HG03460 (cell line): ENCODE measurements at regions not wholly inside any gene's neighbourhood (a gene's known extent, or its start where the extent isn't known, plus 50 kb on each side); places are given as distances from the start of the nearest gene placed in this dataset.
"Not testable (repeated sequence)": the region's sequence is repeated elsewhere in the genome, so short reads cannot be mapped to it uniquely, and the experiment has no call there.

Experiments used
- ATAC-seq: cut with Tn5 transposase; IDR thresholded peaks from one replicate; pipeline ENCODE4 v1.9.1; 2021; ENCODE audit not compliant: unreplicated experiment

GRCh38 chr6:33896391-33897188, 92.8 kb upstream of the MLN start:
- no peak for ATAC-seq

DNA sequence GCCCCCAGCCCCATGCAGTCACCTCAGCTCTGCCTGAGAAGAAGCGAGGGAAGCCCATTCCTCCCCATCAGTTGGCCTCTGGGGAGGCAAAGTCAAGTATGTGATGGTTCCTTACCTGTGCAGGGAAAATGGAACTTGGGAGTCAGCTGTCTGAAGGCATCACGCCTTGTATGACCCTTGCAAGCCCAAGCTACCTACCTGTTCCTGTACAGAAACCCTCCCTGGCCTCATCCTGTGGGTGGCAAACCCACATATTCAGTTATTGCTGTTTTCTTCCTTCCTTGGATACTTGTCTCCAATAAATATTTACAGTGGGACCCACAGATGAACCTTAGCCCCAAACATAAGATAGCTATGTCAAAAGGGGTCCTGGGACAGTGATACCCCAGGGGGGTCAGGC, 92.2 kb upstream of the MLN start:
- ATAC-seq, result no peak

GRCh38 chr6:33895296-33895695, 91.5 kb upstream of the MLN start:
- ATAC-seq, result no peak

GRCh38 chr6:33894438-33894837, 90.6 kb upstream of the MLN start:
- no peak for ATAC-seq

GRCh38 chr6:33892581-33893346, 89.0 kb upstream of the MLN start:
- no peak for ATAC-seq

GRCh38 chr6:33888664-33889200, 84.9 kb upstream of the MLN start:
- ATAC-seq, result no peak

DNA sequence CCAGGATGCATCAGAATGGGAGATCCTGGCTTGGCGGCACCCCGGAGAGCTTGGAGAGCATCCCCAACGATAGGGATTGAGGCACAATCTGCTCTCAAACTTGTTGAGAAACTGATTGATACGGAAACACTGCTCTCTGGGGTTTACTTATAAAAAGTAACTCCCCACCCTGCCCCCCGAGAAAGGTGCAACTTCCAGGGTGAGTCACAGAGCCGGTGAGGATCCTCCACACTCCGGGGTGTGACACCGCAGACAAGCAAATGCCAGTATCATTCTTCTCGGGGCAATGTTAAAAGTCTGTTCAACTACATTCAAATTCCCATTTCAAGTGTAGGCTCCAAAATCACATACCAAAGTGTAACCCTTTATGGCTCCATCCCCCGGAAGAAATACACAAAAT, 84.4 kb upstream of the MLN start:
- ATAC-seq, result no peak

DNA sequence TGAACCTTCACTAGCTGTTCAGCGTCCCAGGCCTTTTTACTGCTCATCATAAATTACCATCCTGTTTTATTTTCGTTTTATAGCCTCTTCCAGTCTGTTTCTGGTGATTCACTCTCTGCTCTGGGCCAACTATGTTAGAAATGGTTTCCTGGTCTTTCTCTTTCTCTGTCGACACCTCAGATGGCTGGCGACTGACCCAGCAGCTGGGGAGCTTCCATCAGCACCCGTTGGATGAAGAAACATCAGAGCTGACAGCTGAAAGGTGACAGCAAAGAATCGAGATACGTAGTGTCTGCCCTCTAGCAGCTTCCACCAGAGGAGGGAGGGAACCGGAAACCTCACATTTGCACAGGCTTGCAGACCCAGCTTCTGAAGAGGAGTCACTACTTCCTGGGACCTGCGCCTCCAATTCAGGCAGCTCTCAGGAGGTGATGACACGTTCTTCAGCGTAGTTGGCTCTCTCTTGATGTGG, 82.9 kb upstream of the MLN start:
- no peak for ATAC-seq

DNA sequence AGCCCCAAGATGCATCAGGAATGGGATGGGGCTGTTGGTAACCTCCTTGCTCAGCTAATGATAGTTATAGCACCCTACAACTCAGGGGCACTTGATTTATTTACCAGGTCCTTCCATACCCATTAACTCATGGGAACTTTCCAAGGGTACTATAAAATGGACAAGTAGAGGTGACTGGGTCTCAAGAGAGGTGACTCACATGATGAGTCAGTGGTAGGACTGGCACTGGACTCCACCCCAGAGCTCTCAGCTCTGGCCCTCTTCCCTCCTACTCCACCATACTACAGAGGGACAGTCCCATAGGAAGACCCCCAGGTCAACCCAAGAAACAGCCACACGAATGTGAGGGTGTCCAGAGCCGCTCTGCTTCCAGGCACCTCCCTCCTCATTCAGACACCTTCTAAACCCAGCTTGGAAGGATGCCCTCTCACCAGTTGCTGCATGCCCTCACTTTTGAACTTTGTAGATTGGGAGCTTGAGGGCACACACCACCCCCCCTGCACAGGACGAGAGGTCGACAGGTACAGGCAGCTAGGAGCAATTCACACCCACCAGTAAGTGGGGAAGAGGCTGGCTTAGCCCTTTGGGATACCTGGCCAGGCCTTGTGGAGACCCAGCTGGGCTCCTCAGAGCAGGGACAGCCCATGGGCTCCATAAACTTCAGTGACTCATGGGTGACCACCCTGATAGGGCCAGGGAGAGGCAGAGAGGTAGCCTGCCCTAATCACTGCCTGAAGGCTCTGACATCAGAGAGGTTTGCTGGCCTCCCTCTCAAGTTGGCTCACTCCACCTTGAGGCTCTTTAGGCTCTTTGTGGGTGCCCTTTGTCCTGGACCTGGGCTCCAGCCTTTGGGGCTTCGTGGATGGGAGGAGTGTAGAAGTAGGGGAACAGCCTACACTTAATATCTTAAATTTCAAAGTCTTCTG, 81.6 kb upstream of the MLN start:
- ATAC-seq, result no peak

- ATAC-seq, result not testable (repeated sequence)
Measured at GRCh38 chr6:33883621-33884020, 79.8 kb upstream of the MLN start.

- ATAC-seq, result no peak
Measured at GRCh38 chr6:33882154-33882553, 78.4 kb upstream of the MLN start.

GRCh38 chr6:33880766-33881165, 77.0 kb upstream of the MLN start:
- ATAC-seq, result no peak

DNA sequence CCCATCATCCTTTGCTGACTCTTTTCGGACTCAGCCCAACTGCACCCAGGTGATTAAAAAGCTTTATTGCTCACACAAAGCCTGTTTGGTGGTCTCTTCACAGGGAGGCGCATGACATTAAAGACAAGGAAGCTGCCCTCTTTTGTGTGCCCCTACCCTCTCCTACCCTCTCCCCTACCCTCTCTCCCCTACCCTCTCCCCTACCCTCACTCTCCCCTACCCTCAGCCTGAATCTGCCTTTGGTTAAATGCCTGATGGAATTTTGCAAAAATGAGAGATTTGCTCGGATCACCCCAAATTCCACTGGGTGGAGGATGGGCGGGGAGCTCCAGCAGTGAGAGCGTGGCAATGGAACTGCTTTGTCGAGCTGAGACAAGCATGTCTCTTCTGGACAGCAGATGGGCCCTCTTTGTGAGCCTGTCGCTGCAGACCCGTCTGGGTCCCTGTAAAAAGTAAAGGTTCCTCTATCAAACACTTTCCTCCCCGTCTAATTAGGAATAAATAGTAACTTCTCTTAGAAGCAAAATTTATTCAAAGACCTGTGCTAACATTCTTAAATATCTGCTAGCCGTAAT, 76.4 kb upstream of the MLN start:
- no peak for ATAC-seq

- no peak for ATAC-seq
Measured at GRCh38 chr6:33878562-33878961, 74.8 kb upstream of the MLN start.

DNA sequence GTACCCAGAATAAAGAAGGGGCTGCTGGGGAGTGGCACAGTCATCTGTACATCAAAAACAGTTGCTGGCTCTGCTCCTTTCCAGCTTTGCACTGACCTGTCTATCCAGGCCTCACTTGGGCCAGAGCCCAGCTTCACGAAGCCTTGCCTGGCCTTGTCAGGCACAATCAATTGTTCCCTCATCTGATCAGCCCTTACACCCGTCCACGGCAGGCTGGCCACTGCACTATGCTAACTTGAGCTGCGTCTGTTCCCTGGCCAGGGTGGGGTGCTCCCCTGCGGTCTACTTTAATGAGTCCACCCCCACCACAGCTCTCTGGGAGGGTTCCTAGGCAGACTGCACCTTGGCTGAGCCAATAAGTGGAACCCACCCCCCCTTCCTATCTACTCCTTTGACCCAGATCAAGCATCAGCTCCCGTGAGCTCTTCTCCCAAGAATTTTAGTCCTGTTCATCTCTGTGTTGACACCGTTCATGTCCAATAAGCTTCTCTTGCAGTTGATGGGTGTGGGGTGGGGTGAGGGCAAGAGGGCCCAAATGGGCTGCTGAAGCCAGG, 74.3 kb upstream of the MLN start:
- no peak for ATAC-seq

DNA sequence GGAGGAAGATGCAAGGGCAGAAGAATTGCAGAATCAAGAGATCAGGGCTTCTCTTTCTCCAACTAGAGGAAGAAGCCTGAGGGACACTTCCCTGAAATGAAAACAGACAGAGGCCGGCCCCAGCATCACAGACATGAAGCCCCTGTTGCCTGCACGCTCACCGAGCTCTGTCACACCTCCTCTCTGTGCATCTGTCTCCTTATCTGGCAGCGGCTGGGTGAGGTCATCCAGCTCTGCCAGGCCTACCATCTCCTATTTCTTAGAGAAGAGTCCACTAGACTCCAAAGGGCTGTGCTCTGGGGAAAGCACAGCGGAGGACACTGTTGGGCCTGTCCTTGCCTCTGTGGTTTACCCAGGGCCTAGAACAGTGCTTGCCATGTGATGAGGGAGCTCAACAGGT, 71.9 kb upstream of the MLN start:
- ATAC-seq, result no peak

DNA sequence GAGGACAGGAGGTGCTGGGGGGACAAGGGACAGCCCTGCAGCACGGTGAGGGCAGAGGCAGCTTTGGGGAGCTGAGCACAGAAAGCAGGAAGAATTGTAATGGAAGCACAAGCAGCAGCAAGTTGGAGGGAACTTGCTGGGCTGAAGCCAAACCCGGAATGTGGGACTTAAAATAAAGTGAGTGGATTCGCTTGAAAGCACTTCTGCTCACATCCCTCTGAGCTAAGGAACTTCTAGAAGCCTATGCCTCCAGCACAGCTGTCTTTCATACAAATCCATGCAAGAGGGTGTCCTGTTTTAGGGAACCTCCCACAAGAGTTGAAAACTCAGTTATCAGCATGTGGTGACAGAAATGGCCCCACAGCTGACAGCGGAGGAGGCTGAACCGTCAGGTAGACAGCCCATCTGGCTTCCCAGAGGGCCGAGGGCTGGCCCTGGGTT, 71.4 kb upstream of the MLN start:
- ATAC-seq, result no peak

DNA sequence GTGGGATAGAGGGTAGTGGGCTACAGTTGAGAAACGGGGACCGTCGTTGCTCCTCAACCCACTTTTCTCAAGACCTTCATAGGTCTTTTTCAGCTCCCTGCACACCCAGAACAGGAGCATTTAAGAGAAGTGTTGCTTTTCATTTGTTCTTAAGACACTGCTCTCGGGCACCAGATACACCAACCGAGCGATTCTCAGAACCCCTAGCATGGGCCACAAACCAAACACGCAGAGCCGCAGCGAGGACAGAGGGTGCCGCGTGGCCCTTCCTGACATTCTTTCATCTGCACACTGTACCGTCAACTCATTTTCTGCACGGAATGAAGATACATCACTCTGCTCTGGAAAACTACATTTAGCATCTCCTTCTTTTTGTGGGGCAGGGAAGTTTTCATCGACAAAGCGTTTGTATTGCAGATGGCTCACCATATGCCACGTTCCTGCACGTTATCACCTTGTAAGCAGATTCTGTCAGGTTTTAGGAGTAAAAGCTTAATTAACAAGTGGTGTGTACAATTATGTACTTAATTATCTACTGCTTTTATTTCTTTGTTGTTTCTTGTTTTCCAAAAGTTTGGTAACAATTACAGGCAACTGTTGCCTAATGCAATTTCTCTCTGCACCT, 70.4 kb upstream of the MLN start:
- ATAC-seq, result no peak

DNA sequence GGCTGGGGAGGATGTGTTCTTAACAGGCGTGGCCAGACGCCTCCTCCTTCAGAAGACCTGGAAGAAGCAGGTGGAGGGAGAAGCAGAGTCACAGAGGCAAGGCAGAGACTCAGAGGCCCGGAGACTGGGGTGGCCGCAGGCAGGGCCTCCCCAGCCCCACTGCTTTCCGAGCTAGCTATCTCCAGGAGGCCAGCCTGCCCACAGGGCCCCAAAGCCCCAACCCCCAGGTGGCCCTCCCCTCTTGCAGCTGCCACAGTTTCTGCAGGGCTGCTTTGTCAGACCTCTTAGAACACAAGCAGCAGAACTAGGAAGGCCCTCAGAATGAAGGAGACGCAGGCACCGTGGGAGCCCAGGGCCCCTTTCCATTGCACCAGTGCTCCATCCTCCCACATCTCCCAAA, 69.0 kb upstream of the MLN start:
- ATAC-seq, result no peak
